Lower leg skin (tissue), 4 donors: ENCODE measurements at regions not wholly inside any gene's neighbourhood (a gene's known extent, or its start where the extent isn't known, plus 50 kb on each side); places are given as distances from the start of the nearest gene placed in this dataset.
"Not testable (repeated sequence)": the region's sequence is repeated elsewhere in the genome, so short reads cannot be mapped to it uniquely, and the experiment has no call there.

Source experiments
- DNase-seq, 2 donors: peaks; one replicate each; pipeline ENCODE4 v3.0.0-alpha.2; 2019; ENCODE audit warnings: low spot score in 2 of 2
- H3K4me3 ChIP-seq: fragments of 200-600 bp; sonication (generic); 2 replicates; pipeline ENCODE4 v1.5.1; 2017; ENCODE audit warnings: mild to moderate bottlenecking, low read depth; ENCODE audit not compliant: poor library complexity, severe bottlenecking
- CTCF ChIP-seq, 3 donors: fragments of 450-650 bp; IDR thresholded peaks; one replicate each; pipeline ENCODE4 v1.5.1; 2016; ENCODE audit warnings: antibody characterized with exemption in 3 of 3, mild to moderate bottlenecking in 3 of 3, moderate library complexity in 2 of 3
- POLR2A ChIP-seq, 2 donors: fragments of 450-650 bp; IDR thresholded peaks; one replicate each; pipeline ENCODE4 v1.6.1; 2016 to 2017; ENCODE audit warnings: antibody characterized with exemption in 2 of 2, mild to moderate bottlenecking in 1 of 2, moderate library complexity in 1 of 2
- WGBS, 2 donors: methylation state at CpG; one replicate each; pipeline ENCODE4 v1.1.5; 2018; 5-methylcytosine and 5-hydroxymethylcytosine counted together
- intact Hi-C: fragments of 100-400 bp; cut with DNase I; formaldehyde crosslinking; loops from one replicate; pipeline ENCODE4 v1.15.0; 2023; ENCODE audit warnings: low total_unique reads

DNA sequence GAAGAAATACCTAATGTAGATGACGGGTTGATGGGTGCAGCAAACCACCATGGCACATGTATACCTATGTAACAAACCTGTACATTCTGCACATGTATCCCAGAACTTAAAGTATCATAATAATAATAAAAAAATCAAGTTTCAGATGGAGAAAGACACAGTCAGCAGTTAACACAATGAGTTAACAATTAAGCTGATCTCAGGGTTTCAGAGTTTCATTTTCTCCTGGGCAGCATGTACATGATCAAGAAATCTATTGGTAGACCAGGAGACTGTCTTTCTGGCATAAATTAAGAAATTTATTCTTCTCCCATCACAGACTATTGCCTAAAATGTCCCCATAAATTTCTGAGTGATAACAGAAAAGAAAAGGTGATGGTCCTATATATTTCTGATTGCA, 155.3 kb downstream of the RAD51AP2 start:
- no peak overlapping the region for H3K4me3 ChIP-seq
- 84 to 88% methylated on average over 1 of the region's 1 CpG for WGBS, 2 donors
- no peak for DNase-seq
- intact Hi-C loops, result no loop called here
- TF ChIP-seq CTCF (IDR thresholded peaks at IDR 0.05) (no peak), POLR2A (IDR thresholded peaks at IDR 0.05) (no peak)

- TF ChIP-seq POLR2A (IDR thresholded peaks at IDR 0.05), result no peak
- TF ChIP-seq CTCF (IDR thresholded peaks at IDR 0.05), result no peak
- no peak for DNase-seq
- 77 to 80% methylated on average over 6 of the region's 6 CpGs for WGBS, 2 donors
- no peak overlapping the region for H3K4me3 ChIP-seq
- intact Hi-C loops, result no loop called here
These were observed 162.5 kb downstream of the RAD51AP2 start for GRCh38 chr2:17355608-17356329.

GRCh38 chr2:17353263-17353662, 165.0 kb downstream of the RAD51AP2 start:
- intact Hi-C loops, result no loop called here
- DNase-seq, result no peak
- TF ChIP-seq POLR2A (IDR thresholded peaks at IDR 0.05) (no peak), CTCF (IDR thresholded peaks at IDR 0.05) (no peak)
- H3K4me3 ChIP-seq, result no peak overlapping the region

DNA sequence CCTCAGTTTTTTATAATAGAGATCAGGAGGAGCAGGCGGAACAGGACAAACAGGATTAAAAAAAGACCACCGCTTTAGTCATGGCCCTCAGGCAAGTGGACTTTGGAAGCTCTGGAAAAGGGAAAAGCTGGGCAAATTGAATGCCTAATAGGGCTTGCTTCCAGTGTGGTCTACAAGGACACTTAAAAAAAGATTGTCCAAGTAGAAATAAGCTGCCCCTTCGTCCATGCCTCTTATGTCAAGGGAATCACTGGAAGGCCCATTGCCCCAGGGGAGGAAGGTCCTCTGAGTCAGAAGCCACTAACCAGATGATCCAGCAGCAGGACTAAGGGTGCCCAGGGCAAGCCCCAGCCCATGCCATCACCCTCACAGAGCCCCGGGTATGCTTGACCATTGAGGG, 175.5 kb downstream of the RAD51AP2 start:
- intact Hi-C loops, DNase-seq, H3K4me3 ChIP-seq: not testable (repeated sequence)
- 70 to 81% methylated on average over 4 of the region's 4 CpGs for WGBS, 2 donors

DNA sequence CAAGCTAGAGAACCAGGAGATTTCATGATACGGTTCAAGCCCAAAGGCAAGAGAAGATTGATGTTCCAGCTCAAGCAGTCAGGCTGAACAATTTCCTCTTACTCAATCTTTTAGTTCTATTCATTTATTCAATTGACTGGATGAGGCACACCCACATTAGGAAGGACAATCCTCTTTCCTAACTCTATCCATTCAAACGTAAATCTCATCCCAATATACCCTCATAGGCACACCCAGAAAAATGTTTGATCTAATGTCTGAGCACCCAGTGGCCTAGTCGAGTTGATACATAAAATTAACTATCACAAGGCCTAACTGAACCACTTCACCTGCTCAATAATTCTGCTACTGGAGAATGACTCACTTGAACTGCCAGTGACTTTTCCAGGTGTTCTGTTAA, 180.7 kb downstream of the RAD51AP2 start:
- no peak overlapping the region for H3K4me3 ChIP-seq
- no peak for DNase-seq
- intact Hi-C loops, result no loop called here
- 82 to 87% methylated on average over 3 of the region's 3 CpGs for WGBS, 2 donors
- no peak for TF ChIP-seq POLR2A (IDR thresholded peaks at IDR 0.05)

DNA sequence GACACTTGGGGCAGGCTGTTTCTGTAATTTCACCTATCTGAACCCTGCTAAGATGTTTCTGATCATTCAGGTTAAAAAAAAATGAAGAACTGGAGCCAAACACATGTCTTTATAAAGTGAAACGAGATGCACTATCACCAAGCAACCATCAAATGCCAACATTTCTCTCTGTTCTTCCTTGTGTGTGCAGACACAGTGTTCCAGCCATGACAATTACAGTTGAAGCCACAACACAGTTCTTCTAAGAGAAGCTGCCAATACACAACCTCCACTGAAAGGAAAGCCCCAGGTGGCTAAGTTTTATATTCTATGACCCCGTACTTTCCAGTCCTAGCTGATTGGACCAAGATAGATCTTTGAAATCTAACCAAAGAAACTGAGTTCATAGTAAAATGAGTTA, 181.8 kb downstream of the RAD51AP2 start:
- 46 to 55% methylated on average over 2 of the region's 2 CpGs for WGBS, 2 donors
- no peak overlapping the region for H3K4me3 ChIP-seq
- intact Hi-C loops, result no loop called here
- TF ChIP-seq CTCF (IDR thresholded peaks at IDR 0.05) (no peak), POLR2A (IDR thresholded peaks at IDR 0.05) (no peak)
- no peak for DNase-seq

DNA sequence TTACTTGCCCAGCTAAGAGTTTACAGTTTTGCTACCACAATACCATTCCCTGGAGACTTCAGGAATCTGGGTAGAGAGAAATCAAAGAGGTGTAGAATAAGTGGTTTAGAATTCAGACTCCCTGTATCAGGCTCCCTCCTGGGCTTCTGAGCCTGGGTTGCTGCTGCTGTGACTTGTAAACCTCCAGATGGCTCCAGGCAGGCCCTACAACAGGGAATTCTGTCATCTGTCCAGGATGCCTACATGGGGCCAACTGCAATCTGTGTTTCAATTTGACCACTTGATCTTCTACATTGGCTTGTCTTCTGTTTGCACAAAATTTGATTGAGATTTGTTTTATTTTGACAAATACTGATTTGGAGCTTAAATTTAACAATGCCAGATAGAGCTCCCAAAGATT, 183.9 kb downstream of the RAD51AP2 start:
- intact Hi-C loops, result no loop called here
- no peak for DNase-seq
- TF ChIP-seq CTCF (IDR thresholded peaks at IDR 0.05) (no peak), POLR2A (IDR thresholded peaks at IDR 0.05) (no peak)
- no peak overlapping the region for H3K4me3 ChIP-seq
